ENCODE measurements at regions not wholly inside any gene's neighbourhood (a gene's known extent, or its start where the extent isn't known, plus 50 kb on each side); places are given as distances from the start of the nearest gene placed in this dataset.

DNA sequence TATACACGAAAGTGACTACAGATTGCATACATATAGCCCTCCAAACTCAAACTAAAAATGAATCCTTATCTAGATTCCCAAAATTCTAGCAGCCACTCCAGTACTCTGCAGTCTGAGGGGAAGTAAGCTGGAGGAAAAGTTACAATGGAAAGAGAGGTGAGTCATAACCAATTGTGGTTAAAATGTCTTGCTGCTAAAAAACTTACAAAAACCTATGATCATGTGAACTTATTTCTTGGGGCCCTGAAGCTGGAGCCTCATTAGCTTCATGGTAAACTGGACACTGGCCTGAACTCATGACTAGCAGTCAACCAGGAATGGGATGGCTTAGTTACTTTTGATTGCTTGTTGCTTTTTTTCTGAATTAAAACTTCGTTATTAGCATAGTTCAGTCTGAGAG, 175.9 kb downstream of the SLC4A3 start:
- TF ChIP-seq CTCF (IDR thresholded peaks at IDR 0.05; ENCODE audit: control insufficient read depth, extremely low read depth, insufficient read depth), result no peak
- no peak overlapping the region for H3K4me3 ChIP-seq (ENCODE audit: low read depth, low read length)
- DNase-seq (ENCODE audit: low read depth), result no peak

GRCh38 chr2:219810895-219811294, 183.5 kb downstream of the SLC4A3 start:
- no peak for TF ChIP-seq CTCF (IDR thresholded peaks at IDR 0.05; ENCODE audit: control insufficient read depth, extremely low read depth, insufficient read depth)
- no peak overlapping the region for H3K4me3 ChIP-seq (ENCODE audit: low read depth, low read length)
- DNase-seq (ENCODE audit: low read depth), result no peak

GRCh38 chr2:219812672-219813071, 185.2 kb downstream of the SLC4A3 start:
- DNase-seq (ENCODE audit: low read depth), result no peak
- no peak for TF ChIP-seq CTCF (IDR thresholded peaks at IDR 0.05; ENCODE audit: control insufficient read depth, extremely low read depth, insufficient read depth)
- no peak overlapping the region for H3K4me3 ChIP-seq (ENCODE audit: low read depth, low read length)

DNA sequence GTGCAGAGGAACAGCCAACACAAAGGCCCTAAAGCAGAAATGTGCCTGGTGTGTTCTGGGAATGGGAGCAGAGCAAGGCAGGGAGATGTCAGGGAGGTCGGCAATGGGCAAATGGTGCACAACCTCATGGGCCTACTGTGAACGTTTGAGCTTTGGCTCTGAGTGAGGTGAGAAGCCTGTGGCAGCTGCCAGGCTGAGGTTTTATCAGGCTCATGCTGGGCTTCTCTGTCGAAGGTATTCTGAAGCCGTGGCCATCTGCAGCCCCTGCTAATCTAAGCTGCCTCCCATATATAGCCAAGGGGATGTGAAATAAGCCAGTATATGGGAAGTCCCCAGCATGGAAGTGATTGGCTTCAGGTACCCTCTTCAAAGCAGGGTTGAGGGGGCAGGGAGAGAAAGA, 193.3 kb downstream of the SLC4A3 start:
- no peak overlapping the region for H3K4me3 ChIP-seq (ENCODE audit: low read depth, low read length)
- TF ChIP-seq CTCF (IDR thresholded peaks at IDR 0.05; ENCODE audit: control insufficient read depth, extremely low read depth, insufficient read depth), result no peak
- DNase-seq (ENCODE audit: low read depth), result no peak

GRCh38 chr2:219823574-219823973, 196.1 kb downstream of the SLC4A3 start:
- DNase-seq (ENCODE audit: low read depth), result no peak
- H3K4me3 ChIP-seq (ENCODE audit: low read depth, low read length), result no peak overlapping the region
- TF ChIP-seq CTCF (IDR thresholded peaks at IDR 0.05; ENCODE audit: control insufficient read depth, extremely low read depth, insufficient read depth), result no peak

DNA sequence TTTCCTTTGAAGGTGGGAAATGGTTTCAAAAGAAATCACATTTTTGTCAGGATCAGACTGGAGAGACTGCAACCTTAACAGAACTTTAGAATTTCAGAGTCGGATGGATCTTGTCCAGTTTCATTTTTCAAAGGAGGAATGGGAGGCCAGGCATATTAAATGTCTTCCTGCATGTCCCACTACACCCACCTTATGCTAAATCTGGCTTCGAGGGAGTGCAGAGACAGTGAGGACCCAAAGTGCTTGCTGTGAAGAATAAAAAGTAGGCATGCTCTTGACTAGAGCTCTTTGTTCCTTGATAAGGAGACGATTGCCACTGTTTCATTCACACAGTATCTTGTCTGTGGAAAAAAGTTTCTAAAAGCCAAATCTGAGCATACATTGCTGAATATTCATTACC, 197.6 kb downstream of the SLC4A3 start:
- no peak for TF ChIP-seq CTCF (IDR thresholded peaks at IDR 0.05; ENCODE audit: control insufficient read depth, extremely low read depth, insufficient read depth)
- no peak for DNase-seq (ENCODE audit: low read depth)

DNA sequence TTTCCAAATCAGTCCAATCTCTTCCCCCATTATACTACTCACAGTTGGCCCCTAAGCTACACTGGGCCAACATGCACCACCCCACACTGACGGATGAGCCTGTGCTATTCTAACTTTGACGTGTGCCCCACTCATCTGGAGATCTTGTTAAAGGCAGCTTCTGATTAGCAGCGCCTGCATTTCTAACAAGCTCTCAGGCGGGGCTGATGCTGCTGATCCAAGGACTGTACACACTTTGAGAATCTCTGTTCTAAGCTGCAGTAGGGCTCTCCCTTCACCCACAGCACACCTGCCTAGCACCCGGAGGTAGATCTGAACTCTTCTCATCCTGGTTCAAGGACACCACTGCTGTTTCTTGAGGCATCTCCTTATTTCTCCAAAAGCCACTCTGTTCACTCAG, 200.7 kb downstream of the SLC4A3 start:
- no peak for DNase-seq (ENCODE audit: low read depth)
- TF ChIP-seq CTCF (IDR thresholded peaks at IDR 0.05; ENCODE audit: control insufficient read depth, extremely low read depth, insufficient read depth), result no peak
- no peak overlapping the region for H3K4me3 ChIP-seq (ENCODE audit: low read depth, low read length)

More for the DNA sequence above, 197.6 kb downstream of the SLC4A3 start:
- H3K4me3 ChIP-seq (ENCODE audit: low read depth, low read length), result no peak overlapping the region

Measured in LNCaP clone FGC (cell line).